BJ (cell line): ENCODE measurements at regions not wholly inside any gene's neighbourhood (a gene's known extent, or its start where the extent isn't known, plus 50 kb on each side); places are given as distances from the start of the nearest gene placed in this dataset.

Source experiments
- CTCF ChIA-PET: fragments of 350-600 bp; formaldehyde crosslinking; extraction: SDS; loops from one replicate; lab custom pipeline; 2021; ENCODE audit warnings: antibody characterized with exemption, inconsistent platforms; lab: Yijun Ruan, JAX
- POLR2A ChIA-PET: fragments of 300-600 bp; sonication (Branson Sonifier 250); formaldehyde crosslinking; extraction: SDS; loops from one replicate; lab custom pipeline; 2021; ENCODE audit warnings: antibody characterized with exemption; lab: Charles Lee
- DNase-seq: peaks from one replicate; pipeline ENCODE4 v3.0.0-alpha.2; 2011; ENCODE audit warnings: low read depth
- H3K27me3 ChIP-seq: 2 replicates; pipeline ENCODE4 v1.6.0; 2011; ENCODE audit warnings: low read length; ENCODE audit not compliant: control insufficient read depth, insufficient read depth
- H3K36me3 ChIP-seq: 2 replicates; pipeline ENCODE4 v1.5.1; 2011; ENCODE audit warnings: low read length; ENCODE audit not compliant: control insufficient read depth, insufficient read depth
- H3K4me3 ChIP-seq: 2 replicates; pipeline ENCODE4 v1.5.1; 2011; ENCODE audit warnings: low read depth, mild to moderate bottlenecking, control low read depth, low read length
- CTCF ChIP-seq: IDR thresholded peaks from 2 replicates; pipeline ENCODE4 v1.5.1; 2011; ENCODE audit warnings: low read depth, mild to moderate bottlenecking, control low read depth, inconsistent platforms, low read length, moderate library complexity; ENCODE audit not compliant: insufficient read depth

DNA sequence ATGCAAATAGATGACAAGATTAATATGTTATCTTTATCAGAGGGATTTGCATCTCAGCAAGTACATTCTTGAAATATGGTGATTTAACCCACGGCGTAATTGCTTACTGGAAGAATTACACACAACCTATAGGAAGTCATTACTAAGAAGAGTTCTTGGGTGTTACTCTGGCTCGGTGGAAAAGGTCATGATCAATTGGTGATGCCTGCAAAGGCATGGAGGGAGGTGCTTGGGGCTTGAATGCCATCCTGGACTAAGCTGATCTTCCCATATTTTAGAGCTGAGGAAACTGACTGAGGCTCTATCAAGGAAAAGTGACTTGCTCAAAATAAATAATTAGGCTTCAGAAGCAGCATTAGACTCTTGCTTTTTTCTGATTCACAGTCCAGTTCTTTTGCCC is 137.5 kb upstream of the JUN start:
- TF ChIP-seq CTCF: no peak
- no peaks in the 10 kb centered on the region for H3K36me3 ChIP-seq
- POLR2A ChIA-PET: no interaction called here
- H3K27me3 ChIP-seq: no peaks in the 10 kb centered on the region
- no peak for DNase-seq
- CTCF ChIA-PET: interaction anchor here (0.6 to 1.0 kb wide), 2 partner anchors 28 to 96 kb away, joined by 3 read pairs; no protein-coding TSS in a partner anchor
- no peak overlapping the region for H3K4me3 ChIP-seq

GRCh38 chr1:58921751-58922150 is 137.9 kb upstream of the JUN start:
- H3K36me3 ChIP-seq: no peaks in the 10 kb centered on the region
- no peak overlapping the region for H3K4me3 ChIP-seq
- TF ChIP-seq CTCF: no peak
- ChIA-PET CTCF (interaction anchor here (0.6 to 1.0 kb wide), 2 partner anchors 28 to 96 kb away, joined by 3 read pairs; no protein-coding TSS in a partner anchor), POLR2A (no interaction called here)
- H3K27me3 ChIP-seq: no peaks in the 10 kb centered on the region
- DNase-seq: no peak

- no peaks in the 10 kb centered on the region for H3K36me3 ChIP-seq
- H3K4me3 ChIP-seq: no peak overlapping the region
- POLR2A ChIA-PET: no interaction called here
- no peak for TF ChIP-seq CTCF
- H3K27me3 ChIP-seq: no peaks in the 10 kb centered on the region
- DNase-seq: no peak
- CTCF ChIA-PET: interaction anchor here (1.0 kb wide), 1 partner anchor 97 kb away, joined by 3 read pairs; no protein-coding TSS in a partner anchor
Measured at GRCh38 chr1:58922302-58923089, 138.6 kb upstream of the JUN start.

GRCh38 chr1:58923090-58923470 is 139.2 kb upstream of the JUN start:
- no peak overlapping the region for H3K4me3 ChIP-seq
- no peaks in the 10 kb centered on the region for H3K36me3 ChIP-seq
- CTCF ChIA-PET: no interaction called here
- POLR2A ChIA-PET: no interaction called here
- no peaks in the 10 kb centered on the region for H3K27me3 ChIP-seq
- no peak for DNase-seq
- TF ChIP-seq CTCF: no peak

DNA sequence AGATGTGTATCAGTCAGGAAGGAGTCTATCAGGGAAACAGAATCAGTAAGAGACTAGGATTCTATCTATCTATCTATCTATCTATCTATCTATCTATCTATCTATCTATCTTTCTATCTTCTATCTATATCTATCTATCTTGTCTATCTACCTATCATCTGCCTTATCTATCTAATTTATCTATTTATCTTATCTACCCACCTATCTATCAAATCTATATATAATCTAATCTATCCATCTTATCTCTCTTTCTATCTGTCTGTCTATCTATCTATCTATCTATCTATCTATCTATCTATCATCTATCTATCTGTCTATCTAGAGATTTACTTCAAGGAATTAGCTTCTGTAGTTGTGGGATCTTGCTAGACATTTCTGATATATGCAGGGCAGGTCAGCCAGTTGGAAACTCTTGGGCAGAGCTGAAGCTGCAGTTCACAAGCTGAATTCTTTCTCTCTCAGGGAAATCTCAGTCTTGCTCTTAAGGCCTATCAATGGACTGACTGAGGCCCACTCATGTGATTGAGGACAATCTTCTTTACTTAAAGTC is 140.2 kb upstream of the JUN start:
- H3K27me3 ChIP-seq: no peaks in the 10 kb centered on the region
- no peak overlapping the region for H3K4me3 ChIP-seq
- no peak for TF ChIP-seq CTCF
- CTCF ChIA-PET: no interaction called here
- no peaks in the 10 kb centered on the region for H3K36me3 ChIP-seq
- no peak for DNase-seq
- POLR2A ChIA-PET: no interaction called here
